ENCODE measurements at regions not wholly inside any gene's neighbourhood (a gene's known extent, or its start where the extent isn't known, plus 50 kb on each side); places are given as distances from the start of the nearest gene placed in this dataset.

DNA sequence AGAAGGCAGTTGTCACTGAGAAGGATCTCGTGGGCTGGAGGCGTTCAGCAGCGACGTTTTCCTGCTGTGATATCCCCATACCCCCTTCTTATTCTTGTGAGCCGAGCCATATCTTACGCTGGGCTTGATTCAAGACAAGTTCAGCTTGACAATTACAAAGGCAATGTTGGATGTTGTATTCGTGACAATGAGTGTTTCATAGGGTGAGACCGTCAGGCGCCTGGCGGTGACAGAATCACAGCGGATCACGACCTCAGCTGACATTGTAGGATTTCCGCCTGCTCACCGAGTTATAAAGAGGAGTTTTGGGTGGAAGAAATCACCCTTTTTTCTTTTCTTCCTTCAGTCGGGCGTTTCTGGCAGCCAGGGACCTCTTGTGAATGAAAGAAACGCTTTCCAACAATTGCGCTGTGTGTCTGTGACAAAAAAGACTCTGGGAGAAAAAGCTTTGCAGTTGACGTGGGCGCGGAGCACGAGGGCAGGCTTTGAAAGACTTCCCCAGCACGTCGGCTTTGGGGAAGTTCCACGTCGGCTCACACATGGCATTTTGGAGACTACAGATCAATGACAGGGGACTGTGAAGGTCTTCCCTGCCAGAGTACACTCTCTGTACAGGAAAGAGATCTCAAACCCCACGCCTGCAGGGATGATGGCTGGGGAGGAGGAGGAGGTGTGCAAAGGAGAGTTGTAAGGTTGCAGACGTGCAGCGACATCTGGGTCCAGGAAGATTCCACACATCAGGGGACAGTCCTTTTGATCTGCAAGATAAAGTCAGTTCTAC, 135.4 kb downstream of the CRLF2 start:
- Mint-ChIP-seq H3K9me3 (ENCODE audit: unreplicated experiment) (peaks cover 10% of the 10 kb centered on the region), H3K27ac (ENCODE audit: low read depth, unreplicated experiment) (no peak overlapping the region), H3K4me1 (ENCODE audit: insufficient read depth, unreplicated experiment) (no peaks in the 10 kb centered on the region), H3K4me3 (ENCODE audit: unreplicated experiment) (no peak overlapping the region), H3K27me3 (ENCODE audit: insufficient read depth, unreplicated experiment) (no peaks in the 10 kb centered on the region), H3K36me3 (ENCODE audit: insufficient read depth, unreplicated experiment) (no peaks in the 10 kb centered on the region)
- BruUV-seq (replicated peaks), result no TSS peak
- TF ChIP-seq, protein P1, sequence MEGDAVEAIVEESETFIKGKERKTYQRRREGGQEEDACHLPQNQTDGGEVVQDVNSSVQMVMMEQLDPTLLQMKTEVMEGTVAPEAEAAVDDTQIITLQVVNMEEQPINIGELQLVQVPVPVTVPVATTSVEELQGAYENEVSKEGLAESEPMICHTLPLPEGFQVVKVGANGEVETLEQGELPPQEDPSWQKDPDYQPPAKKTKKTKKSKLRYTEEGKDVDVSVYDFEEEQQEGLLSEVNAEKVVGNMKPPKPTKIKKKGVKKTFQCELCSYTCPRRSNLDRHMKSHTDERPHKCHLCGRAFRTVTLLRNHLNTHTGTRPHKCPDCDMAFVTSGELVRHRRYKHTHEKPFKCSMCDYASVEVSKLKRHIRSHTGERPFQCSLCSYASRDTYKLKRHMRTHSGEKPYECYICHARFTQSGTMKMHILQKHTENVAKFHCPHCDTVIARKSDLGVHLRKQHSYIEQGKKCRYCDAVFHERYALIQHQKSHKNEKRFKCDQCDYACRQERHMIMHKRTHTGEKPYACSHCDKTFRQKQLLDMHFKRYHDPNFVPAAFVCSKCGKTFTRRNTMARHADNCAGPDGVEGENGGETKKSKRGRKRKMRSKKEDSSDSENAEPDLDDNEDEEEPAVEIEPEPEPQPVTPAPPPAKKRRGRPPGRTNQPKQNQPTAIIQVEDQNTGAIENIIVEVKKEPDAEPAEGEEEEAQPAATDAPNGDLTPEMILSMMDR (IDR thresholded peaks at IDR 0.05; ENCODE audit: unreplicated experiment), result no peak
- CTCF ChIA-PET, result no interaction called here
- DNase-seq (ENCODE audit: unreplicated experiment), result no peak
- intact Hi-C loops (cut with micrococcal nuclease), result no loop called here
- POLR2A ChIA-PET, result no interaction called here

DNA sequence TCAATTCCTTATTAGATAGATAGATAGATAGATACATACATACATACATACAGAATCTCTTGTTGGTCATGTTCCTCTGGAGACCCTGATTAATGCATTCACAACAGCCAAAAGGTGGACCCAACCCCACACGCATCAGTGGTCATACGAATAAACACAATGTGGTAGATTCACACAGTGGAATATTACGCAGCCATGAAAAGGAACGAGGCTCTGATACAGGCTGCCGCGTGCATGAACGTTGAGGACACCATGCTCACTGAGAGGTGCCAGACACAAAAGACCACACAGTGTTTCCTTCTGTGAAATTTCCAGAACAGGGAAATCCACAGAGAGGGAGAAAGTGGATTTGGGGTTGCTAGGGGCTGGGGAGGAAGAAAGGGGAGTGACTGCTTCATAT, 136.7 kb downstream of the CRLF2 start:
- TF ChIP-seq, protein P1 (IDR thresholded peaks at IDR 0.05; ENCODE audit: unreplicated experiment), result no peak
- DNase-seq (ENCODE audit: unreplicated experiment), result no peak
- BruUV-seq (replicated peaks), result no TSS peak
- POLR2A ChIA-PET, result no interaction called here
- no peak overlapping the region for H3K27ac Mint-ChIP-seq (ENCODE audit: low read depth, unreplicated experiment)
- intact Hi-C loops (cut with micrococcal nuclease), result no loop called here
- peaks cover 13% of the 10 kb centered on the region for H3K9me3 Mint-ChIP-seq (ENCODE audit: unreplicated experiment)
- H3K4me3 Mint-ChIP-seq (ENCODE audit: unreplicated experiment), result no peak overlapping the region
- H3K4me1 Mint-ChIP-seq (ENCODE audit: insufficient read depth, unreplicated experiment), result no peaks in the 10 kb centered on the region
- CTCF ChIA-PET, result no interaction called here
- no peaks in the 10 kb centered on the region for H3K36me3 Mint-ChIP-seq (ENCODE audit: insufficient read depth, unreplicated experiment)
- no peaks in the 10 kb centered on the region for H3K27me3 Mint-ChIP-seq (ENCODE audit: insufficient read depth, unreplicated experiment)

- H3K9me3 Mint-ChIP-seq (ENCODE audit: unreplicated experiment), result peaks cover 19% of the 10 kb centered on the region
- no peaks in the 10 kb centered on the region for H3K4me1 Mint-ChIP-seq (ENCODE audit: insufficient read depth, unreplicated experiment)
- TF ChIP-seq, protein P1 (IDR thresholded peaks at IDR 0.05; ENCODE audit: unreplicated experiment), result no peak
- intact Hi-C loops (cut with micrococcal nuclease), result no loop called here
- H3K27me3 Mint-ChIP-seq (ENCODE audit: insufficient read depth, unreplicated experiment), result no peaks in the 10 kb centered on the region
- DNase-seq (ENCODE audit: unreplicated experiment), result no peak
- H3K36me3 Mint-ChIP-seq (ENCODE audit: insufficient read depth, unreplicated experiment), result no peaks in the 10 kb centered on the region
- BruUV-seq (replicated peaks), result no TSS peak
- no peak overlapping the region for H3K4me3 Mint-ChIP-seq (ENCODE audit: unreplicated experiment)
- CTCF ChIA-PET, result no interaction called here
- POLR2A ChIA-PET, result no interaction called here
- no peak overlapping the region for H3K27ac Mint-ChIP-seq (ENCODE audit: low read depth, unreplicated experiment)
These were observed 137.3 kb downstream of the CRLF2 start for GRCh38 chrX:1075156-1075555.

DNA sequence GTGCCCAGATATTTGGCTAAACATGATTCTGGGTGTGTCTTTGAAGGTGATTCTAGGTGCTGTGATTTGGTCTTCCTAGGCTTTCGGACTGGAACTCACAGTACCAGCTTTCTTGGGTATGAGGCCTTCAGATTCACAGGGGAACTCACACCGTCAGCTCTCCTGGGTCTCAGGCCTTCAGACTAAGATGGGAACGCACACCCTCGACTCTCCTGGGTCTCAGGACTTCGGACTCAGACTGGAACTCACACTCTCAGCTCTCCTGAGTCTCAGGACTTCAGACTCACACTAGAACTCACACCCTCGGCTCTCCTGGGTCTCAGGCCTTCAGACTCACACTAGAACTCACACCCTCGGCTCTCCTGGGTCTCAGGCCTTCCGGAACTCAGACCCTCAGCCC, 137.7 kb downstream of the CRLF2 start:
- Mint-ChIP-seq H3K4me1 (ENCODE audit: insufficient read depth, unreplicated experiment) (no peaks in the 10 kb centered on the region), H3K27me3 (ENCODE audit: insufficient read depth, unreplicated experiment) (no peaks in the 10 kb centered on the region), H3K9me3 (ENCODE audit: unreplicated experiment) (peaks cover 20% of the 10 kb centered on the region), H3K36me3 (ENCODE audit: insufficient read depth, unreplicated experiment) (no peaks in the 10 kb centered on the region), H3K27ac (ENCODE audit: low read depth, unreplicated experiment) (no peak overlapping the region), H3K4me3 (ENCODE audit: unreplicated experiment) (no peak overlapping the region)
- ChIA-PET CTCF (no interaction called here), POLR2A (no interaction called here)
- no TSS peak for BruUV-seq (replicated peaks)
- intact Hi-C loops (cut with micrococcal nuclease), result no loop called here
- DNase-seq (ENCODE audit: unreplicated experiment), result no peak
- TF ChIP-seq, protein P1 (IDR thresholded peaks at IDR 0.05; ENCODE audit: unreplicated experiment), result no peak
